NB4 (cell line): ENCODE measurements at regions not wholly inside any gene's neighbourhood (a gene's known extent, or its start where the extent isn't known, plus 50 kb on each side); places are given as distances from the start of the nearest gene placed in this dataset.

Experiments used
- CTCF ChIP-seq: IDR thresholded peaks from one replicate; pipeline ENCODE4 v1.5.1; 2012; ENCODE audit warnings: low read depth, low read length
- MYC ChIP-seq: IDR thresholded peaks from 2 replicates; pipeline ENCODE4 v1.6.1; 2011; ENCODE audit warnings: low read depth, low read length
- POLR2A ChIP-seq: IDR thresholded peaks from 2 replicates; pipeline ENCODE4 v1.6.1; 2011; ENCODE audit warnings: mild to moderate bottlenecking; ENCODE audit not compliant: insufficient read length; ENCODE audit errors: extremely low read depth

GRCh38 chr4:187413564-187414358 lies 581.8 kb upstream of the ZFP42 start:
- TF ChIP-seq POLR2A (no peak), CTCF (no peak), MYC (no peak)
